Endodermal cell (in vitro differentiated cells): ENCODE measurements at regions not wholly inside any gene's neighbourhood (a gene's known extent, or its start where the extent isn't known, plus 50 kb on each side); places are given as distances from the start of the nearest gene placed in this dataset.

Source experiments
- DNase-seq: peaks from one replicate; pipeline ENCODE4 v3.0.0-alpha.2; 2017
- H3K27ac ChIP-seq: 2 replicates; pipeline ENCODE4 v1.5.1; 2013; ENCODE audit warnings: mild to moderate bottlenecking, low read depth, low read length, moderate library complexity
- H3K27me3 ChIP-seq: 2 replicates; pipeline ENCODE4 v1.6.1; 2013; ENCODE audit warnings: mild to moderate bottlenecking, low read length, moderate library complexity; ENCODE audit not compliant: insufficient read depth, control insufficient read depth, poor library complexity, severe bottlenecking
- H3K36me3 ChIP-seq: 2 replicates; pipeline ENCODE4 v1.7.0; 2013; ENCODE audit warnings: mild to moderate bottlenecking, low read length, moderate library complexity; ENCODE audit not compliant: control insufficient read depth, insufficient read depth
- H3K4me1 ChIP-seq: one replicate; pipeline ENCODE4 v1.7.0; 2013; ENCODE audit warnings: low read length; ENCODE audit not compliant: control insufficient read depth, insufficient read depth
- H3K4me3 ChIP-seq: 2 replicates; pipeline ENCODE4 v1.5.1; 2013; ENCODE audit warnings: mild to moderate bottlenecking, low read length, moderate library complexity
- H3K9ac ChIP-seq: 2 replicates; pipeline ENCODE4 v1.6.1; 2013; ENCODE audit warnings: mild to moderate bottlenecking, low read length, moderate library complexity; ENCODE audit not compliant: poor library complexity, severe bottlenecking; ENCODE audit errors: extremely low read depth
- H3K9me3 ChIP-seq: 2 replicates; pipeline ENCODE4 v1.6.1; 2013; ENCODE audit warnings: mild to moderate bottlenecking, low read length, moderate library complexity; ENCODE audit not compliant: control insufficient read depth
- H3K27ac Mint-ChIP-seq: 2 replicates; pipeline ENCODE4 v1.8.0; 2020; ENCODE audit warnings: mixed read lengths
- H3K27me3 Mint-ChIP-seq: 2 replicates; pipeline ENCODE4 v1.8.0; 2021; ENCODE audit warnings: mild to moderate bottlenecking, mixed read lengths; ENCODE audit not compliant: insufficient read depth
- H3K36me3 Mint-ChIP-seq: 2 replicates; pipeline ENCODE4 v1.8.0; 2020; ENCODE audit warnings: low read depth, mixed read lengths
- H3K4me1 Mint-ChIP-seq: 2 replicates; pipeline ENCODE4 v1.8.0; 2020; ENCODE audit warnings: mixed read lengths
- H3K4me3 Mint-ChIP-seq: 2 replicates; pipeline ENCODE4 v1.8.0; 2020; ENCODE audit warnings: mild to moderate bottlenecking, moderate library complexity, mixed read lengths
- H3K9me3 Mint-ChIP-seq: 2 replicates; pipeline ENCODE4 v1.8.0; 2020; ENCODE audit warnings: mild to moderate bottlenecking, mixed read lengths
- WGBS, 2 experiments: methylation state at CpG; one replicate each; pipeline versions ENCODE4 v1.1.5 to v1.1.7; 2013; ENCODE audit warnings: missing lambda C conversion rate in 2 of 2, mixed read lengths in 1 of 2; ENCODE audit not compliant: insufficient coverage in 1 of 2, insufficient read length in 1 of 2; 5-methylcytosine and 5-hydroxymethylcytosine counted together
- TF ChIP-seq, protein P1 (sequence below): fragments of 200-600 bp; sonication (generic); conservative IDR thresholded peaks from 2 replicates; pipeline ENCODE4 v1.5.0; 2021; ENCODE audit warnings: antibody characterized with exemption, mild to moderate bottlenecking

DNA sequence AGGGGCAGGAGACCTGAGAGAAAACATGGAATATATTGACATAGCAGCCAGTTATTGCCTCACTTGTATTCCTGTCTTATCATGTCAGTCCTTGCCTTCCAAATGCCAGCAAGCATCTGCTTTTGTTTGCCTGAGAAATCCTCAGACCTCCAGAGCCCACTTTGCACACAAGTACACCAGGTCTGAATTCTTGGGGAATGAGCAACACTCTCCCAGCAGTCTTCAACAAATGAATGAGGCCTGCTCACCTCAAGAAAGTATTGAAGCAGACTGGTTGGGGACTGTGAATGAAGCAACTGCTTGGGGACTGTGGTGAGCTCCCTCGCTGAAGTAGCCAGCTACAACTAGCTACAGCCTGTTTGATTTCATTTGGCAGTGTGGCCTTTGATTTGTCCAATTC lies 172.8 kb upstream of the SPTLC3 start:
- Histone ChIP-seq H3K9ac (no peak overlapping the region), H3K9me3 (no peaks in the 10 kb centered on the region), H3K27ac (no peak overlapping the region), H3K36me3 (no peaks in the 10 kb centered on the region), H3K4me1 (no peaks in the 10 kb centered on the region), H3K27me3 (no peaks in the 10 kb centered on the region), H3K4me3 (no peak overlapping the region)
- no peak for DNase-seq
- no peak overlapping the region for H3K27ac Mint-ChIP-seq
- H3K4me3 Mint-ChIP-seq: no peak overlapping the region
- H3K9me3 Mint-ChIP-seq: no peaks in the 10 kb centered on the region
- no peaks in the 10 kb centered on the region for H3K27me3 Mint-ChIP-seq
- no peaks in the 10 kb centered on the region for H3K36me3 Mint-ChIP-seq
- TF ChIP-seq, protein P1, sequence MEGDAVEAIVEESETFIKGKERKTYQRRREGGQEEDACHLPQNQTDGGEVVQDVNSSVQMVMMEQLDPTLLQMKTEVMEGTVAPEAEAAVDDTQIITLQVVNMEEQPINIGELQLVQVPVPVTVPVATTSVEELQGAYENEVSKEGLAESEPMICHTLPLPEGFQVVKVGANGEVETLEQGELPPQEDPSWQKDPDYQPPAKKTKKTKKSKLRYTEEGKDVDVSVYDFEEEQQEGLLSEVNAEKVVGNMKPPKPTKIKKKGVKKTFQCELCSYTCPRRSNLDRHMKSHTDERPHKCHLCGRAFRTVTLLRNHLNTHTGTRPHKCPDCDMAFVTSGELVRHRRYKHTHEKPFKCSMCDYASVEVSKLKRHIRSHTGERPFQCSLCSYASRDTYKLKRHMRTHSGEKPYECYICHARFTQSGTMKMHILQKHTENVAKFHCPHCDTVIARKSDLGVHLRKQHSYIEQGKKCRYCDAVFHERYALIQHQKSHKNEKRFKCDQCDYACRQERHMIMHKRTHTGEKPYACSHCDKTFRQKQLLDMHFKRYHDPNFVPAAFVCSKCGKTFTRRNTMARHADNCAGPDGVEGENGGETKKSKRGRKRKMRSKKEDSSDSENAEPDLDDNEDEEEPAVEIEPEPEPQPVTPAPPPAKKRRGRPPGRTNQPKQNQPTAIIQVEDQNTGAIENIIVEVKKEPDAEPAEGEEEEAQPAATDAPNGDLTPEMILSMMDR: no peak
- 81% methylated on average over 1 of the region's 1 CpG; no CpG with 5 or more reads in 1 of the 2 experiments for WGBS, 2 experiments
- H3K4me1 Mint-ChIP-seq: no peaks in the 10 kb centered on the region

DNA sequence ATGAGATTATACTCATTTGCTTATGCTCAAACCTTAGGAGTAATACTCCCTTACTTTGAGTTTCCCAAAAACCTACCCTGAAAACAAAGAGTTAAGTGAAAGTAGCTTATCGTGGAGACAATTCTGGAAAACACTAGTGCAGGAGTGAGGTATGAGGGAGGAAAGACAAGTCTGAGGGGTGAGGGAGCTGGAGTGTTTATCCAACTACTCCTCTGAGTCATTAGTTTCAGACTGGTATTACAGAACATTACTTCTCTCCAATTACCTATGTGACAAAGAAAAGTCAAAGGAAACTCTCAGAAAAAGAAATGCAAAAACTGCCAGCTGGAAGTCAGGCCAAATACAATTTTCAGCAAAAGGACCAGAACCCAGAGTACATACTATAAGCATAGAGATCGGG lies 171.1 kb upstream of the SPTLC3 start:
- no peaks in the 10 kb centered on the region for H3K36me3 Mint-ChIP-seq
- H3K4me3 ChIP-seq: no peak overlapping the region
- no peaks in the 10 kb centered on the region for H3K27me3 Mint-ChIP-seq
- H3K4me3 Mint-ChIP-seq: no peak overlapping the region
- H3K27ac Mint-ChIP-seq: no peak overlapping the region
- no peaks in the 10 kb centered on the region for H3K36me3 ChIP-seq
- 40 to 69% methylated on average over 1 to 2 of the region's 2 CpGs for WGBS, 2 experiments
- H3K27me3 ChIP-seq: no peaks in the 10 kb centered on the region
- no peak overlapping the region for H3K27ac ChIP-seq
- H3K9ac ChIP-seq: no peak overlapping the region
- no peaks in the 10 kb centered on the region for H3K4me1 ChIP-seq
- no peaks in the 10 kb centered on the region for H3K9me3 ChIP-seq
- DNase-seq: no peak
- TF ChIP-seq, protein P1: no peak
- H3K4me1 Mint-ChIP-seq: no peaks in the 10 kb centered on the region
- H3K9me3 Mint-ChIP-seq: no peaks in the 10 kb centered on the region

DNA sequence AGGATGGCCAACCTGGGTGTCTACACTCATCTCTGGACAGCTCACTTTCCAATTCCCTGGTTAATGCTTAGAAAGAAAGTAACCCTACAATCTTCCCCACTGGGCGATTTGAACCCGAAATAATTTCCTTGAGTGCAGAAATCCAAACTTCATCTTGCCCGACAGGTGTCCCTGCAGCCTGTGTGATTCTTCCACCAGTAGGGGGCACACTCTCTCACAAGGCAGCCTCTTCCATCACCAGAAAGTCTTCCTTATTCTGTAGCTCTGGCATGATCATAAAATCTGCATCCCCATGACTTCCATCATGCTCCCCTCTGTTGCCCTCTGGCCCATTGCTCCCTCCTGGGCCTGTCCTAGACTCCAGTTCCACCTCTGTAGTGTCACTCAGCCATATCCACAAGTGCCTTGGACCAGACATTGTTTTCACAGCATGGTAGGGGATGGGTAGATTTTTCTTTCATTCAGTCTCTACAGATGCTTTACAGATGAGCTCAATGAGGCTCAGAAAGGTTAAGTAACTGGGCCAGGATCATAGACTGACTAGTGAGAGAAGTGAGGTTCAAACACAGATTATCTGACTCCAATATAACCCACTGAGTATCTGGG lies 170.4 kb upstream of the SPTLC3 start:
- DNase-seq: peak; percentile 77
- Mint-ChIP-seq H3K27me3 (no peaks in the 10 kb centered on the region), H3K9me3 (no peaks in the 10 kb centered on the region), H3K36me3 (no peaks in the 10 kb centered on the region), H3K4me1 (no peaks in the 10 kb centered on the region), H3K27ac (no peak overlapping the region), H3K4me3 (no peak overlapping the region)
- no peaks in the 10 kb centered on the region for H3K4me1 ChIP-seq
- H3K4me3 ChIP-seq: no peak overlapping the region
- H3K27me3 ChIP-seq: no peaks in the 10 kb centered on the region
- no peak overlapping the region for H3K9ac ChIP-seq
- TF ChIP-seq, protein P1: peak; percentile 87
- H3K9me3 ChIP-seq: no peaks in the 10 kb centered on the region
- WGBS, 2 experiments: 70 to 87% methylated on average over 3 of the region's 3 CpGs
- H3K36me3 ChIP-seq: no peaks in the 10 kb centered on the region
- H3K27ac ChIP-seq: no peak overlapping the region
